Upper lobe of left lung (tissue), 4 donors: ENCODE measurements at regions not wholly inside any gene's neighbourhood (a gene's known extent, or its start where the extent isn't known, plus 50 kb on each side); places are given as distances from the start of the nearest gene placed in this dataset.

Experiments
- EP300 ChIP-seq, 4 donors: sonication (generic); formaldehyde crosslinking; IDR thresholded peaks; one replicate each; pipeline ENCODE4 v1.5.1; 2017; ENCODE audit warnings: antibody characterized with exemption in 4 of 4, control low read depth in 2 of 4
- POLR2A ChIP-seq, 4 donors: fragments of 450-650 bp; IDR thresholded peaks; one replicate each; pipeline ENCODE4 v1.5.1; 2016 to 2017; ENCODE audit warnings: antibody characterized with exemption in 4 of 4, mild to moderate bottlenecking in 2 of 4
- POLR2AphosphoS5 ChIP-seq, 2 donors: sonication (generic); formaldehyde crosslinking; IDR thresholded peaks; one replicate each; pipeline ENCODE4 v1.5.1; 2017; ENCODE audit warnings: antibody characterized with exemption in 2 of 2
- TF ChIP-seq, protein P1 (sequence below), 6 experiments: fragments of 450-650 bp in 4 of 6; fragments of 200-600 bp in 2 of 6; sonication (generic) in 2 of 6; IDR thresholded peaks; one replicate each; pipeline ENCODE4 v1.5.1; 2016 to 2019; ENCODE audit warnings: antibody characterized with exemption in 6 of 6

DNA sequence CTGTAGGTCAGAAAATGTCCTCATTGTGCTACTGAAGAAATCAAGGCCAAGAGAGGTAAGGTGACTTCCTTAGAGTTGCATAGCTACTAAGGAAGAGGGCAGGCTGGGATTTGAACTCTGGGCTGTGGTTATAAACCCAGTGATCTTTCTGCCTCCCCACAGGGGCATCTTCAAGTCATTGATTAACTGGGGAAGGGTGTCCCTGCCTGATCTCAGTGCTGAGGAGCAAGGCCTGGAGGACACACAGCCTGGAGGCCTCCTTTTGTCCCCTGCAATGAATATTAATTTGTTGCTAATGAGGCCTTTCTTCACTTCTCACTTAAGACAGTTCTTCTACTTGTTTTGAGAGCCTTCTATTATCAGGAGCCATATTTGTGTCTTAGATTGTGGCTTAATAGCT is 83.8 kb downstream of the KATNIP start:
- TF ChIP-seq, protein P1, sequence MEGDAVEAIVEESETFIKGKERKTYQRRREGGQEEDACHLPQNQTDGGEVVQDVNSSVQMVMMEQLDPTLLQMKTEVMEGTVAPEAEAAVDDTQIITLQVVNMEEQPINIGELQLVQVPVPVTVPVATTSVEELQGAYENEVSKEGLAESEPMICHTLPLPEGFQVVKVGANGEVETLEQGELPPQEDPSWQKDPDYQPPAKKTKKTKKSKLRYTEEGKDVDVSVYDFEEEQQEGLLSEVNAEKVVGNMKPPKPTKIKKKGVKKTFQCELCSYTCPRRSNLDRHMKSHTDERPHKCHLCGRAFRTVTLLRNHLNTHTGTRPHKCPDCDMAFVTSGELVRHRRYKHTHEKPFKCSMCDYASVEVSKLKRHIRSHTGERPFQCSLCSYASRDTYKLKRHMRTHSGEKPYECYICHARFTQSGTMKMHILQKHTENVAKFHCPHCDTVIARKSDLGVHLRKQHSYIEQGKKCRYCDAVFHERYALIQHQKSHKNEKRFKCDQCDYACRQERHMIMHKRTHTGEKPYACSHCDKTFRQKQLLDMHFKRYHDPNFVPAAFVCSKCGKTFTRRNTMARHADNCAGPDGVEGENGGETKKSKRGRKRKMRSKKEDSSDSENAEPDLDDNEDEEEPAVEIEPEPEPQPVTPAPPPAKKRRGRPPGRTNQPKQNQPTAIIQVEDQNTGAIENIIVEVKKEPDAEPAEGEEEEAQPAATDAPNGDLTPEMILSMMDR (IDR thresholded peaks at IDR 0.05): no peak
- TF ChIP-seq POLR2A (IDR thresholded peaks at IDR 0.05): no peak
- no peak for TF ChIP-seq EP300 (IDR thresholded peaks at IDR 0.05)
- no peak for TF ChIP-seq POLR2AphosphoS5 (IDR thresholded peaks at IDR 0.05)
